CD14-positive monocyte (primary cell): ENCODE measurements at regions not wholly inside any gene's neighbourhood (a gene's known extent, or its start where the extent isn't known, plus 50 kb on each side); places are given as distances from the start of the nearest gene placed in this dataset.

Experiments used
- DNase-seq, 3 donors: peaks; one replicate each; pipeline ENCODE4 v3.0.0-alpha.2; 2011 to 2022
- H2AFZ ChIP-seq: 2 replicates; pipeline ENCODE4 v1.6.0; 2012; ENCODE audit warnings: mild to moderate bottlenecking, low read depth, low read length, inconsistent platforms; ENCODE audit not compliant: insufficient read depth, poor library complexity, severe bottlenecking
- H3K27ac ChIP-seq, 2 donors: 1 replicate in 1 of 2; 2 replicates in 1 of 2; pipeline ENCODE4 v1.5.1; 2012 to 2013; ENCODE audit warnings: low read length in 2 of 2, control low read depth in 1 of 2, inconsistent platforms in 1 of 2, low read depth in 1 of 2, mild to moderate bottlenecking in 1 of 2
- H3K27me3 ChIP-seq, 2 donors: one replicate each; pipeline versions ENCODE4 v1.6.0 to v1.6.1; 2011 to 2013; ENCODE audit warnings: low read length in 2 of 2; ENCODE audit not compliant: control insufficient read depth in 2 of 2, insufficient read depth in 2 of 2
- H3K36me3 ChIP-seq, 2 donors: replicated peaks in 1 of 2; 1 replicate in 1 of 2; 2 replicates in 1 of 2; pipeline versions ENCODE4 v1.5.1 to v1.6.1; 2012 to 2013; ENCODE audit warnings: low read length in 2 of 2, control low read depth in 1 of 2, inconsistent platforms in 1 of 2, mild to moderate bottlenecking in 1 of 2; ENCODE audit not compliant: insufficient read depth in 2 of 2, control insufficient read depth in 1 of 2
- H3K4me1 ChIP-seq, 2 donors: 1 replicate in 1 of 2; 2 replicates in 1 of 2; pipeline versions ENCODE4 v1.5.1 to v1.6.1; 2012 to 2013; ENCODE audit warnings: low read length in 2 of 2, control low read depth in 1 of 2, inconsistent platforms in 1 of 2, mild to moderate bottlenecking in 1 of 2, moderate library complexity in 1 of 2; ENCODE audit not compliant: insufficient read depth in 2 of 2, control insufficient read depth in 1 of 2
- H3K4me2 ChIP-seq: replicated peaks from 2 replicates; pipeline ENCODE3; 2012; ENCODE audit warnings: low read length, moderate library complexity, mild to moderate bottlenecking; ENCODE audit not compliant: poor library complexity, severe bottlenecking; ENCODE audit errors: extremely low read depth
- H3K4me3 ChIP-seq, 3 experiments: fragments of 200-600 bp in 1 of 3; sonication (generic) in 1 of 3; replicated peaks in 1 of 3; 1 replicate in 2 of 3; 2 replicates in 1 of 3; pipeline ENCODE4 v1.5.1; 2011 to 2013; ENCODE audit warnings: low read length in 3 of 3, mild to moderate bottlenecking in 3 of 3, control low read depth in 2 of 3, low read depth in 2 of 3, inconsistent platforms in 1 of 3, moderate library complexity in 1 of 3
- H3K79me2 ChIP-seq: 2 replicates; pipeline ENCODE4 v1.6.0; 2012; ENCODE audit warnings: mild to moderate bottlenecking, control low read depth, inconsistent platforms, low read length, moderate library complexity; ENCODE audit not compliant: insufficient read depth
- H3K9ac ChIP-seq: 2 replicates; pipeline ENCODE4 v1.6.0; 2017; ENCODE audit warnings: low read length, mild to moderate bottlenecking; ENCODE audit not compliant: insufficient read depth, poor library complexity, severe bottlenecking
- H3K9me3 ChIP-seq, 2 donors: replicated peaks in 1 of 2; 1 replicate in 1 of 2; 2 replicates in 1 of 2; pipeline versions ENCODE4 v1.5.1 to v1.6.1; 2012 to 2013; ENCODE audit warnings: low read length in 2 of 2, control low read depth in 1 of 2; ENCODE audit not compliant: control insufficient read depth in 1 of 2, insufficient read depth in 1 of 2
- H4K20me1 ChIP-seq: 2 replicates; pipeline ENCODE4 v1.6.0; 2012; ENCODE audit warnings: mild to moderate bottlenecking, low read length, control low read depth, moderate library complexity; ENCODE audit not compliant: insufficient read depth
- H3K27ac Mint-ChIP-seq, 7 donors: one replicate each; pipeline ENCODE4 v1.8.0; 2020; ENCODE audit warnings: mild to moderate bottlenecking in 7 of 7, mixed read lengths in 7 of 7, moderate library complexity in 6 of 7, inconsistent platforms in 2 of 7
- H3K27me3 Mint-ChIP-seq, 3 donors: one replicate each; pipeline ENCODE4 v1.8.0; 2021 to 2022; ENCODE audit warnings: low read depth in 3 of 3, mild to moderate bottlenecking in 3 of 3, mixed read lengths in 3 of 3, moderate library complexity in 3 of 3, inconsistent platforms in 1 of 3
- H3K36me3 Mint-ChIP-seq, 2 donors: one replicate each; pipeline ENCODE4 v1.8.0; 2020; ENCODE audit warnings: mixed read lengths in 2 of 2, inconsistent platforms in 1 of 2, mild to moderate bottlenecking in 1 of 2
- H3K4me1 Mint-ChIP-seq: one replicate; pipeline ENCODE4 v1.8.0; 2020; ENCODE audit warnings: mild to moderate bottlenecking, mixed read lengths
- H3K4me3 Mint-ChIP-seq, 2 donors: one replicate each; pipeline ENCODE4 v1.8.0; 2020; ENCODE audit warnings: mild to moderate bottlenecking in 2 of 2, mixed read lengths in 2 of 2, moderate library complexity in 1 of 2
- H3K9me3 Mint-ChIP-seq, 7 donors: one replicate each; pipeline ENCODE4 v1.8.0; 2020 to 2022; ENCODE audit warnings: mixed read lengths in 7 of 7, mild to moderate bottlenecking in 6 of 7, moderate library complexity in 6 of 7, inconsistent platforms in 2 of 7
- CTCF ChIP-seq: fragments of 200-600 bp; IDR thresholded peaks from one replicate; pipeline ENCODE4 v1.8.0; 2022; ENCODE audit warnings: antibody characterized with exemption, mild to moderate bottlenecking
- WGBS: methylation state at CpG from one replicate; pipeline ENCODE4 v1.1.5; 2013; ENCODE audit warnings: missing lambda C conversion rate; ENCODE audit not compliant: insufficient coverage; 5-methylcytosine and 5-hydroxymethylcytosine counted together
- intact Hi-C, 2 donors: fragments of 100-400 bp; cut with micrococcal nuclease; formaldehyde crosslinking; loops; one replicate each; pipeline versions ENCODE4 v1.15.0 to v1.15.1; 2023

GRCh38 chr16:6439129-6439528, 893.5 kb upstream of the RBFOX1 start:
- no peak overlapping the region for H3K4me3 Mint-ChIP-seq

GRCh38 chr16:6428861-6429260, 903.8 kb upstream of the RBFOX1 start:
- H3K4me2 ChIP-seq, result no peak overlapping the region
- WGBS, result 82% methylated on average over 8 of the region's 8 CpGs
- Mint-ChIP-seq H3K9me3 (peaks cover 0 to 12% (median 2%) of the 10 kb centered on the region in 7 donors), H3K4me3 (no peak overlapping the region), H3K27me3 (no peaks in the 10 kb centered on the region), H3K36me3 (no peaks in the 10 kb centered on the region), H3K4me1 (no peaks in the 10 kb centered on the region), H3K27ac (no peak overlapping the region)
- H3K4me1 ChIP-seq, result no peaks in the 10 kb centered on the region
- H3K9me3 ChIP-seq, result no peaks in the 10 kb centered on the region
- H3K27me3 ChIP-seq, result no peaks in the 10 kb centered on the region
- no peak overlapping the region for H3K27ac ChIP-seq
- H3K9ac ChIP-seq, result no peak overlapping the region
- no peak overlapping the region for H3K4me3 ChIP-seq
- no peak overlapping the region for H2AFZ ChIP-seq
- DNase-seq, result no peak
- intact Hi-C loops, result no loop called here
- no peaks in the 10 kb centered on the region for H4K20me1 ChIP-seq
- H3K79me2 ChIP-seq, result no peaks in the 10 kb centered on the region
- H3K36me3 ChIP-seq, result no peaks in the 10 kb centered on the region
- no peak for TF ChIP-seq CTCF

More at GRCh38 chr16:6439129-6439528, 893.5 kb upstream of the RBFOX1 start:
- intact Hi-C loops, result no loop called here
- DNase-seq, result no peak
- Histone ChIP-seq H3K27me3 (no peaks in the 10 kb centered on the region), H3K4me2 (no peak overlapping the region), H3K27ac (no peak overlapping the region), H3K9ac (no peak overlapping the region), H3K9me3 (peaks cover 0 to 12% of the 10 kb centered on the region in 2 donors), H3K36me3 (no peaks in the 10 kb centered on the region), H2AFZ (no peak overlapping the region), H3K4me1 (no peaks in the 10 kb centered on the region), H4K20me1 (no peaks in the 10 kb centered on the region), H3K4me3 (no peak overlapping the region), H3K79me2 (no peaks in the 10 kb centered on the region)
- TF ChIP-seq CTCF, result no peak
- H3K27ac Mint-ChIP-seq, result no peak overlapping the region
- no peaks in the 10 kb centered on the region for H3K36me3 Mint-ChIP-seq
- H3K27me3 Mint-ChIP-seq, result peaks cover 0 to 2% (median 2%) of the 10 kb centered on the region in 3 donors
- WGBS, result 70% methylated on average over 2 of the region's 6 CpGs
- H3K9me3 Mint-ChIP-seq, result peaks cover 0 to 19% (median 7%) of the 10 kb centered on the region in 7 donors
- H3K4me1 Mint-ChIP-seq, result no peaks in the 10 kb centered on the region
